ENCODE measurements at regions not wholly inside any gene's neighbourhood (a gene's known extent, or its start where the extent isn't known, plus 50 kb on each side); places are given as distances from the start of the nearest gene placed in this dataset.

DNA sequence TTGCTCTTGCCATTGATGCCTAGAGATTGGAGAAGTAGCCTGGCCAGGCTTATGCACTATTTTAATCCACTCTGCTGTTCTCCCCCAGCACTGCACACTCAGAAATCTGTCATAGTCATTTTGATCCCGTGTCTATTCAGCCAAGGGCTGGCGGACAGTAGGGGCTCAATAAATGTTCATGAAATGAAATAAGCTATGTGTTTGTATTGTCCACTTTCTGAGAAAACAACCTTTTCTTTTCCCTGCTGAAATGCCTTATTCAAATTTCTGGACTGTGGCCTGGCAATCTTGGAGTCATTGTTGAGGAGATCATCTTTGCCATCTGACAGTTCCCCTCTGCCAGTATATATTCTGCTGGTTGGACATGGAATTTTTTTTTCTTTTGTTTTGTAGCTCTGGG lies 550.4 kb upstream of the MAP3K7 start:
- TF ChIP-seq, protein P1, sequence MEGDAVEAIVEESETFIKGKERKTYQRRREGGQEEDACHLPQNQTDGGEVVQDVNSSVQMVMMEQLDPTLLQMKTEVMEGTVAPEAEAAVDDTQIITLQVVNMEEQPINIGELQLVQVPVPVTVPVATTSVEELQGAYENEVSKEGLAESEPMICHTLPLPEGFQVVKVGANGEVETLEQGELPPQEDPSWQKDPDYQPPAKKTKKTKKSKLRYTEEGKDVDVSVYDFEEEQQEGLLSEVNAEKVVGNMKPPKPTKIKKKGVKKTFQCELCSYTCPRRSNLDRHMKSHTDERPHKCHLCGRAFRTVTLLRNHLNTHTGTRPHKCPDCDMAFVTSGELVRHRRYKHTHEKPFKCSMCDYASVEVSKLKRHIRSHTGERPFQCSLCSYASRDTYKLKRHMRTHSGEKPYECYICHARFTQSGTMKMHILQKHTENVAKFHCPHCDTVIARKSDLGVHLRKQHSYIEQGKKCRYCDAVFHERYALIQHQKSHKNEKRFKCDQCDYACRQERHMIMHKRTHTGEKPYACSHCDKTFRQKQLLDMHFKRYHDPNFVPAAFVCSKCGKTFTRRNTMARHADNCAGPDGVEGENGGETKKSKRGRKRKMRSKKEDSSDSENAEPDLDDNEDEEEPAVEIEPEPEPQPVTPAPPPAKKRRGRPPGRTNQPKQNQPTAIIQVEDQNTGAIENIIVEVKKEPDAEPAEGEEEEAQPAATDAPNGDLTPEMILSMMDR (IDR thresholded peaks at IDR 0.05) = no peak
- TF ChIP-seq POLR2A (IDR thresholded peaks at IDR 0.05) = no peak

All from body of pancreas (tissue), 4 donors.